Right renal cortex interstitium (tissue), 3 donors: ENCODE measurements at regions not wholly inside any gene's neighbourhood (a gene's known extent, or its start where the extent isn't known, plus 50 kb on each side); places are given as distances from the start of the nearest gene placed in this dataset.
A peak's percentile ranks its signal among the peaks of the same experiment; 100 is the strongest.
"Not testable (repeated sequence)": the region's sequence is repeated elsewhere in the genome, so short reads cannot be mapped to it uniquely, and the experiment has no call there.

Source experiments
- DNase-seq, 3 donors: peaks; one replicate each; pipeline ENCODE4 v3.0.0-alpha.2; 2013; ENCODE audit warnings: low read depth in 3 of 3, low spot score in 2 of 3

DNA sequence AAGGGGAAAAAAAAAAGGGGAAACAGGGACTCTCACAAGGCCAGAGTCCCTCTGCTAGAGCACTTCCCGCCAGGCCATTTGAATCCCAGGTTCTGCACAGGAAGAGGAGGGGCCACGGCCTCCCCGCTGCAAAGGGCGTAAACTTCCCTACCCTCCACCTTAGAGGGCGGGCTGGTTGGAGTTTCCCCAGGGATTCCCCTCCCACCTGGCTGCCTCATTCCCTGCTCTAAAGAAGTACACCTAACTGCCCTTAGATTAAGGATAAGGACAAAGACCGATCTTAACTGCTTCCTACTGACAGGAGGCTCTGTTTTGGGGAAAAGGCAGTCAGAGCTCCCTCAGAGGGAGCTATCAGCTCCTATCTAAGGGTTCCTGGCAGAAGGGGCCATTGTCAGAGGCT is 102.0 kb upstream of the ARMC3 start:
- DNase-seq, result no peak

DNA sequence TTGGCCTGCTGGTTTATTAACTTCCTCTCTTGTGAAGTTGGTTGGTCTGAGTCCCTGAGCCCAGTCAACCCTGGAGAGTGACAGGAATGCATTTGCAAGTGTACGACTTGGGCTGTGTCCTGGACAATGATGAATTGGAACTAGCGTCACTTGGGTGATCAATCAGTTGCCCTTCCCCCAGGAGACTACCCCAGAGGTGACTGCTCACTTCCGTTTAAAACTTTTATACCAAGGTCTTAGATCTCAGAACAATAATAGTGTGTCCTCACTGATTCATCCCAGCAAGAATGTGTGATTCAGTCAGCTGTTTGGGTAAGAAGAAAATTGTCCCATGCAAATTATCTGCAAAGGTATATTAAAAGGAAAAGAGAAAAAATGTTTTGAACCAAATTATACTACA is 102.9 kb upstream of the ARMC3 start:
- no peak for DNase-seq

DNA sequence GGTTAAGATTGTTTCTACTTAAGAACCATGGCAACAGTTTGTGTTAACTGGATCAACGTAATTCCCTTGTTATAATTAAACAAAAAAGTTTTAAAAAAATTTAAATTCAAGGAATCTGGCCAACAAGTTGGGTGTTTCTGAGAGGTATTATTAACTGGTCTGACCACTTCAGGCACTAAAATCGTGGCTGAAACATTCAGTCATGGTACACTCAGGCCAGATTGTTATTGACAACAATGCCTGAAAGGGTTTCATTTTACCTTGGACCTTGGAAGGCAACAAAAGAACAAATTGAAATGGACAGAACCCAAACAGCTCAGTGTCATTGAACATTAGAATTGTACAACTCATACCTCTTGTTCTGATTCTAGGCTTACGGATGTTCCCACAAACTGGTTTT is 103.3 kb upstream of the ARMC3 start:
- no peak for DNase-seq

DNA sequence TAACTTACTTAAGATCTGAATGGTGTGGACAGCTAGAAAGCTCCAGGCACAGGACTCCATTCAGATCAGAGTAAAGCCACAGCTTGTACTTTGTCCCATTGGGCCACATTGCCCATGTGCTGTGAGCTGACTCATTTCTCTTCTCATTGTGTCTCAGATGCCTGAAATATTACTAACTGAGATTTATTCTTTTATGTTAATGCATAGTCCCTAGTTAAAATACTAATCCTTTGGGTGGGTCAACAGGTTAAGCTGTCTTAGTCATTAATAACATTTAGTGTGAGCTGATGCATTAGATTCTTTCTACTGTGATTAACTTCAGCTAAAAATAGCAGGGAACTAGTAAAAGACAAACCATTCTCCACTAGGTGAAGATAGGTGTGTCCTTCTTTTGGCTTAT is 104.7 kb upstream of the ARMC3 start:
- DNase-seq, result no peak

DNA sequence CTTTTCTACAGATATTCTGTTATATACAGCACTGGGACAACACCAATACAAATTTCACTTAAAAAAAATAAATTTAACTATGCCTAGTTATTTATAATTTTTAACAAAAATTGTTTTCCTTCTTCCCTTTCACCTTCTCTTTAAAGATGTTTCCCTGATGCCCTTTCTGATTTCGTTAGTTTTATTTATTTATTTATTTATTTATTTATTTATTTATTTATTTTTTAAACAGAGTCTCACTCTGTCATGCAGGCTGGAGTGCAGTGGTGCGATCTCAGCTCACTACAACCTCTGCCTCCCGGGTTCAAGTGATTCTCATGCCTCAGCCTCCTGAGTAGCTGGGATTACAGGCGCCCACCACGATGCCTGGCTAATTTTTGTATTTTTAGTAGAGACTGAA is 105.9 kb upstream of the ARMC3 start:
- not testable (repeated sequence) for DNase-seq

DNA sequence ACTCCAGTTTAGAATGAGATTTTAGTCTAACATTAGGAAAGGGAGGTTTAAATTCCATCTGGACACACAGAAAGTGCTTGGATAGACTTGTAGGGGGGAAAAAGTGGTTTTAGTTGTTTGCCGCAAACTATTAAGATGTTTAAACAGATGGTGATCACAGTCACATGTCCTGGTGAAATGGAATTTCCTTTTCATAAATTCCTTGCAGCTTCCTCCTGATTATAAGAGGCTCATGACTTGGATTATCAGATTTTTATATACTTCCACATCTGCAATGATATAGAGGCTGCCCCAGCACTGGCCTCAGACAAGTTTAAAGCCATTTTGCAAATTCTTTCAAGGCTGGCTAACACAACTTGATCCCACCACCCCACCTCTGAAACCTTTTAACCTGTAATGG is 106.4 kb upstream of the ARMC3 start:
- DNase-seq, result no peak

DNA sequence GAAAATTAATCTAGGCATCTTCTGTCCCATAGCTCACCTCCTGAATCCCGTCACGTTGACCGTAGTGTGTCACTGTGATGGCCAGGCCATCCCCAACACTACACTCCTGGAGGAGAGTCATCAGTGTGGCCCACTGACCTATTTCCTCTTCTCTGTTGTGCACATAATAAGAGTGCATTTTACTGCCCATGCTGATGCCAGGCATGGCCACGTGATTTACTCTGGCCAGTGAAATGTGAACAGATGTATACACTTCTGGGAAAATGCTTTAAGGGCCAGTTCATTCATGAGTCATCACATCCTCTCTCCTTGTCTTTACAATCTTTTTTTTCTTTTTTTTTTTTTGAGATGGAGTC is 101.9 kb upstream of the PIP4K2A start:
- no peak for DNase-seq

DNA sequence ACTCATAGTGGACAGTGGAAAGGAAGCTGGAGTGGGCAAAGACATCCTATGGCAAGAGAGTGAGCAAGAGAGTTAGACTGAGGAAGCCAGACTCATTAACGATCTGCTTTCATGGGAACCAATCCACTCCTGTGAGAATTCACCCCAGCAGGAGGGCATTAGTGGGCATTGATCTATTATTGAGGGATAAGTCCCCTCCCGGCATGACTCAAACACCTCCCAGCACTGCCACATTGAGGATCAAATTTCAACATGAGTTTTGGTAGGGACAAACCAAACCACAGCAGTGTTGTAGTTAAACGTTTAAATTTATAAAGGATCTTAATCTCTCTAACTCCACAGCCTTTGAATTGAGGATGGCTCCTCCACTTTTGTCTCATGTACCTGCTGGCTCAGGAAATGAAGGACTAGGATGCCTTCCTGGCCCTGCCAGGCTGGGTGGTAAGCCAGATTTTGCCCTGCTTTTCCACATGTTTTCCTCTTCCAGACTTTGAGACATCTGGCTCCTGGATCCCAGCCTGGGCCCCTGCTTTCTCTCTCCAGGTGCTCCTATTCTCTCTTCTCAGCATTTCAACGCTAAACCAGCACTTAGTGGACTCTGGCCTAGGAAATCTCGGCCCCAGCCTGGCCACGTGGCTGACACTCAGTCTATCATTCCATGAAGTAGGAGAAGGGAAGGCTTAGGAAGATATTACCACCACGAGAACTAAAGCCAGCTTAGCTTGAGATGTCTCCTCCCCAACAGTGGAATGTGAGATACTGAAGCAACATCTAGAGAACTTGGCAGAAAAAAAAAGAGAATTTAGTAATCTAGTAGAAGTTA is 96.5 kb upstream of the PIP4K2A start:
- no peak for DNase-seq

DNA sequence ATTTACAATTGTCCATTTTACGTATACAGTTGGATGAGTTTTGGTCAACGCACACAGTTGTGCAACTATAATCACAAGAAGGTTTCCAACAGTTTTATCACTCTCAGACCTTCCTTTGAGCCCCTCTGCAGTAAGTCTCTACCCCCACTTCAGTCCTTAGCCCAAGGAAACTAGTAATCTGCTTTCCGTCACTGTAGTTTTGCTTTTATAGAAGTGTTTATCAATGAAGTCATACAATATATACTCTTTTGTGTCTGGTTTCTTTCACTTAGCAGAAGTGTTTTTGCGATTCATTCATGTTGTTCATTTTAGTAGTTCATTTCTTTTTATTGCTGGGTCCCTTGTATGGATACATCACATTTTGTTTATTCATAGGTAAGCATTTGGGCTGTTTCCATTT is 92.9 kb upstream of the PIP4K2A start:
- no peak for DNase-seq

DNA sequence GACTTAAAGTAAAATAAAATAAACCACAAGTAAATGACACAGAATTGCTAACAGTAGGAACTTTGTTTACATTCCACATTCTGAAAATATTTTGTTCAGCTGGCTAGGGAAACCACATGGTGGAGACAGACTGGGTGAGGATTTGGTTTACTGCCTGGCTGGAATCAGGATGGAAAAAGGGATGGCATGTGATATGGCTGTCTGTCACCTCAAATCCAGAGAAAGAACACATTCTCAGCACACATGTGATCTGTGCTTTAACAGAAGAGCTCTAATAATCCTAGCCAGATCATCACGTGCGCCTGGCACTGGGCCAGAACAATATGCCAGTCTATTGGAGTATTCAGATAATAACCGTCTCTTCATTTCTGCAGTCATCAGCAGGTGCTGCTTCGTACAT is 90.9 kb upstream of the PIP4K2A start:
- DNase-seq, result no peak

DNA sequence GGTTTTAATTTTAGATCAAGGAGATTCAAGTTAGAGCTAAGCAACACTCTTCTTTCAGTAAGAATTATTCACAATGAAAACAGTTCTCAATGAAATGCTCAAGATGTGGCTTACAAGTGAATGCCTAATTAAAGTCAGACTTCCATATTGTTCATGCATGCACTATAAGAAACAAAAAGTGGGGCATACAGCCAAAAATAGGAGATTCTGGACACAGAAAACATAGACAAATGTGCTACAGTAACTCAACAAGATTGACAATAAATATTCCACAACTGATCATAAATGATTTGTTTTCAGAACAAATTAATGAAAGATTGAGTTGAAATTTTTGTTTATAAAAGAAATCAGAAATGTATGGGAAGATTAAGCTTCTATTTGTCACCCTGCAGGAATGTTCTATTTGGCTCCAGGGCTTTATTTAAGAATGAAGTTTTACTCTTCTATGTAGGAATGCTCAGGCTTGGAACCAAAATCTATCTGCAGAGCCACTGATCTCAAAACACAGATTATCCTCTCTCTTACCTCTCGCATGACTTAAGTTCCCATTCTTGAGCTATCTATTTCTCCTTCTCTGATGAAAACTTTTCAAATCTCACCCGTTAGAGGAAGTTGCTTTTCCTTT is 89.0 kb upstream of the PIP4K2A start:
- DNase-seq, result no peak

DNA sequence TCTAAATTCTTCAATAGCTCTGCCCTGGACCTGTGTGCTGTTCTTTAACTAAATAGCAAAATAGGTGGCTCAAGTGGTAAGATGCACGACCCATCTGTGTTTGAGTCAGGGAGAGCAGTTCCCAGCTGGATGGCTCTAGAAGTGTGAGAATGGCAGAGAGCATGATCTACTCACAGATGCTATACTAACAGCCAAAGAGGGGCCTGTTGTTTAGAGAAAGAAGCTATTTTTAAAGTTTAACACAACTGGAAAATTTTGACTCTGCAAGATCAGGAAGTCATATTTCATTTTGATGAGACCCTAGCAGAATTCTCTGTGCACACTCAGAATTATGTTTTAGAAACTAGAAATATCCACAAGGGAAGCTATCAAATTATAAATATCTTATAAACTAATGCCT is 87.4 kb upstream of the PIP4K2A start:
- DNase-seq, result peak in 1 of 3 donors; percentile 27

DNA sequence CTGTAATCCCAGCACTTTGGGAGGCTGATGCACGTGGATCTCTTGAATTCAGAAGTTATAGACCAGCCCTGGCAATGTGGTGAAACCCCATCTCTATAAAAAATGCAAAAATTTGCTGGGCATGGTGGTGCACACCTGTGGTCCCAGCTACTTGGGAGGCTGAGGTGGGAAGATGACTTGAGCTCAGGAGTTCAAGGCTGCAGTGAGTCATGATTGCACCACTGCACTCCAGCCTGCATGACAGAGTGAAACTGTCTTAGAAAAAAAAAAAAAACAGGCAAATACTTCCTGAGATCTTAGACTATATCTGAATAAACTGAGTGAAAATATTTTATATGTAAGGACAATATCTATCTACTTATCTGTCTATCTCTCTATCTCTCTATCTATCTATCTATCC is 83.4 kb upstream of the PIP4K2A start:
- DNase-seq, result not testable (repeated sequence)

DNA sequence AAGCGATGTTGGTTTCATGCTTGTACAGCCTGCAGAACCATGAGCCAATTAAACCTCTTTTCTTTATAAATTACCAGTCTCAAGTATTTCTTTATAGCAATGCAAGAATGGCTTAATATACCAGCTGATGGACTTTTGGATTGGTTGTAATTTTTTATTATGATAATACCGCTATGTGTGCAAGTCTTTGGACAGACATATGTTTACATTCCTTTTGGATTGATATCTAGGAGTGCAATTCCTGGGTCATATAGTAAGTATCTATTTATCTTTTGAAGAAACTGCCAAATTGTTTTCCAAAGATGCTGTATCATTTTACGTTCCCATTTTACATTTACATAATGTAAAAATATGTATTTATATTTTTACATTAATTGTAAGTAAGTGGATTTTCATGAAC is 81.2 kb upstream of the PIP4K2A start:
- no peak for DNase-seq

DNA sequence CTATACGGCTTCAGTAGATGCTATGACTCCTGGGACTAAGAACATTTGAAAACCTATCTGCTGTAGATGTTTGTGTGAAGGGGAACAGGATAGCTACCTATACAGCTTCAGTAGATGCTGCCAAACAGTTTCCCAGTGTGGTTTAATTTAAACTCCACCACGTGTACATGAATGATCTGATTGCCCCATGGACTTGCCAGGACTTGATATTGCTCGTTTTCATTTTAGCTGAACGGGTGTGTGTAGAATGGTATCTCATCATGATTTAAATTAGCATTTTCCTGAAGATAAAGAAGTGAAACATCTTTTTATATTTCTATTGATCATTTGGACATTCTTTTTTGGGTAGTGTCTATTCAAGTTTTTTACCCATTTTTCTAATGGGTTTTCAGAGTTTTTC is 77.8 kb upstream of the PIP4K2A start:
- DNase-seq, result no peak

DNA sequence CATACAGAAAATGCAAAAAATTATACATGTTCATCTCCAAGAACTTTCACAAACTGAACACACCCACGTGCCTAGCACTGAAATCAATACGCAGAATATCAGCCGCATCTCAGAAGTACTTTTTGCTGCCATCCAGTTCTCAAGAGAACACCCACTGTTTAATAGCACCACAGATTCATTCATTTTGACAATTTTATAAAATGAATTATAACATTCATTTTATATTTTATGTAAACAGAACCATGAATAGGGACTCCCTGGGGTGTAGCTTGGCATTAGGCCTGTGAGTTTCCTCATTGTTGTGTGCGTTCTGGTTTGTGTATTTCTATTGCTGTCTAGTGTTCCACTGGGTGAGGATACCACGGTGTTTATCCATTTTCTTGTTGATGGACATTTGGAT is 77.3 kb upstream of the PIP4K2A start:
- DNase-seq, result no peak

DNA sequence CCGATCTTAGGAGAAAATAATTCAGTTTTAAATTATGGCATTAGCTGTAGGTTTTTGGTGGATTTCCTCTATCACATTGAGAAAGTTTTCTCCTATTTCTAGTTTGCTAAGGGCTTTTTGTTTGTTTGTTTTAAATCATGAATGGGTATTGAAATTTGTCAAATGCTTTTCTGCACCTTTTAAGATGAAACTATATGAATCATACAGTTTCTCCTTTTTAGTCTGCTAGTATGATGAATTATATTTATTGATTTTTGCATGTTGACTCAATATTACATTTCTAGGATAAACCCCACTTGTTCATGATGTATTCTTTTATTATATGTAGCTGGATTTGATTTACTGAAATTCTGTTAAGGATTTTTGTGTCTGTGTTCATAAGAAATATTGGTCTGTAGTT is 70.3 kb upstream of the PIP4K2A start:
- no peak for DNase-seq

DNA sequence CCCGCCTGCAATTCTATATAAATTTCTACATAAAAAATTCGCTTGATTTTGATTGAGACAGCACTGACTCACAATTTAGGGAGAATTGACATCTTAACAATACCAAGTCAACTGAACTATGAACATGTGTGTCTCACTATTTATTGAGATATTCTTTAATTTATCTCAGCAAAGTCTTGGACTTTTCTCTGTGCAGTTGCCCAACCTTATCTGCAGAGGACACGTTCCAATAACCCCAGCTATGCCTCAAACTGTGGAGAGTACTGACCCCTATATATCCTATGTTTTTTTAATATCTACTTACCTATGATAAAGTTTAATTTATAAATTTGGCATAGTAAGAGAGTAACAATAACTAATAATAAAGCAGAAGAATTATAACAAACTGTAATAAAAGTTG is 69.4 kb upstream of the PIP4K2A start:
- DNase-seq, result no peak

DNA sequence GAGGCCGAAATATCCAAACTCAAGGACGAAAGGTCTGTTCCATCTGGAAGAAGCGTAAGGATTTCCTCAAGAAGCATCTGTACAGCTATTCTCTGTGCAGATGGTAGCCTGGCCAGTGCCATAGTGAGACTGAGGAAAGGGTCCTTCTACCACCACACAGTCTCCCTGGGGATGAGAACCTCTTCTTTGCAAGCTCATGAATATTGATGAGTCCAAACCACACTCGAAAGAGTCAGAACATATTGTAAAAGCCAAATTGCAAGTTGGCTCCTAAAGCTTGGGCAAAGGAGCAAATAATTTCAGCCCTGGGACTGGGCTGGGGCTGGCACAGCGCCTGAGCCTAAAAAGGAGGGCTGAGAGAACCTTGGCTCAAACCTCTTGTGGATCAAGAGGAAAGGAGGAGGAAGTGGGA is 66.1 kb upstream of the PIP4K2A start:
- no peak for DNase-seq

DNA sequence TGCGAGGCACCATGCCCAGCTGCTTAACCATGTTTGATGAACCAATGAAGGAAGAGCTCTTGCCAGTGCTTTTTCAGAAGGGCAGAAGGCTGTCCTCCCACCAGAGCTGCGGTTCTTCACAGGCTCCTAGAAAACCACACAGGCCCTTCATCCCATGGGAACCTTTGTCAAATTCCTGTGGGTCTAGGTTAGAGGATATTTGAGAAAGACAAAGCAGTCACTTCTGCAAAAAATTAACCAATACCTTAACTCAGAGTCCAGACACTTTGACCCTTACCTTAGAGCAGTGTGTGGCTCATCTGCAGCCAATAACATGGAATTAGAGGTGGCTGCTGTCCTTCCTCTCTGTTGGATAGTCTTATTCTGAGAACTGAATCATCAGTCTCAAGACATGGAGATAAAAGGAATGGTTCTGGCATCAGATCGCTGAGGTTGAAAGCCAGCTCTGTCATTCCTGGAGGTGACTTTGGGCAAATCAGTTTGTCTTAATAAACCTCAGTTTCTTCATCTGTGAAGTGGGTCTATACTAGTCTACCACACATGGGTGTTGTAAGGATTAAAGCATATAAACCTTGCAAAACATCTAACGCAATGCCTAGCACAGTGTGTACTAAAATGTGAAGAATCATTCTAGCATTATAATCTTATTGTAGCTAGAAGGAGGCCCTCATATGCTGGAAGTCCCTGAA is 65.1 kb upstream of the PIP4K2A start:
- no peak for DNase-seq

DNA sequence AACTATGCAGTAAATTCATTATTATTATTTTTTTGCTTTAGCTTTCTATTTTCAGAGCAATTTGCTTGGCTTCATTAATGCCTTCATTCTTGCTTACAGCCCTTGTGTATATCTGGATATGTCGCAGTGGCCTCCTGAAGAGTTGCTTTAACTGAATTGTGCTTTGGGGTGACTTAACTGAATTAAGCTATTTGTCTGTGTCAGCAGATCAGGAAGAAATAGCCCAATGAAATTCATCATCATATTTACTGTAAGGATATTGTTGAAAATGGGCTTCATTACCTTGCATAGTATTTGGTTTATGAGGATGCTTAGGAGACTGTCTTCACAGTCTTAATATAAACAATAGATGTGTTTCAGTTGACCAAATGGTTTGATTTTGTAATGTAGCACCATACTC is 59.7 kb upstream of the PIP4K2A start:
- no peak for DNase-seq

DNA sequence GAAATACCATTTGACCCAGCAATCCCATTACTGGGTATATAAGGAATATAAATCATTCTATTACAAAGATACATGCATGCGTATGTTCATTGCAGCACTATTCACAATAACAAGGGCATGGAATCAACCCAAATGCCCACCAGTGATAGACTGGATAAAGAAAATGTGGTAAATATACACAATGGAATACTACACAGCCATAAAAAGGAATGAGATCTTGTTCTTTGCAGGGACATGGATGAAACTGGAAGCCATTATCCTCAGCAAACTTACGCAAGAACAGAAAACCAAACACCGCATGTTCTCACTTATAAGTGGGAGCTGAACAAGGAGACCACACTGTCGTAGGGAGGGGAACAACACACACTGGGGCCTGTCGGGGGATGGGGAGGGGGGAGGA is 57.3 kb upstream of the PIP4K2A start:
- DNase-seq, result not testable (repeated sequence)
